Activated T-cell treated with anti-CD3 and anti-CD28 coated beads for 48 hours (primary cell): ENCODE measurements at regions not wholly inside any gene's neighbourhood (a gene's known extent, or its start where the extent isn't known, plus 50 kb on each side); places are given as distances from the start of the nearest gene placed in this dataset.

Experiments used
- DNase-seq: peaks from one replicate; pipeline ENCODE4 v3.0.0-alpha.2; 2020; ENCODE audit warnings: low read depth

DNA sequence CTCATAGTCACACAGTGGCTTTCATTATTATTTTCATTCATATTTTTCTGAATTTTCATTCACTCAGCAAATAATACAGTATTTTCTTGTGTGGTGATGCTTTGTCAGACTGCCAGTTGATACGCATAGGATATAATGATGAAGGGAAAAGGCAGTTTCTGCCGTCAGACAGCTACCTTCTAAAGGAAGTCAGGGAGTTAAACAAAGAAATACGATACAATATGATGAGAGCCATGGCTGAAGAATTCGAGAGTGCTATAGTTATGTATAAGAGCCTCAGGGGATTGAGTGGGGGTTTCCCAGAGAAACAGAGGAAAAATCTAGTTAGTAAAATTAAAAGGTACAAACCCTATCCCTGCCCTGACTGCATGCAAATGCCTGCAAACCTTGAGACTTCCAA lies 479.1 kb downstream of the OLFM4 start:
- DNase-seq = no peak

DNA sequence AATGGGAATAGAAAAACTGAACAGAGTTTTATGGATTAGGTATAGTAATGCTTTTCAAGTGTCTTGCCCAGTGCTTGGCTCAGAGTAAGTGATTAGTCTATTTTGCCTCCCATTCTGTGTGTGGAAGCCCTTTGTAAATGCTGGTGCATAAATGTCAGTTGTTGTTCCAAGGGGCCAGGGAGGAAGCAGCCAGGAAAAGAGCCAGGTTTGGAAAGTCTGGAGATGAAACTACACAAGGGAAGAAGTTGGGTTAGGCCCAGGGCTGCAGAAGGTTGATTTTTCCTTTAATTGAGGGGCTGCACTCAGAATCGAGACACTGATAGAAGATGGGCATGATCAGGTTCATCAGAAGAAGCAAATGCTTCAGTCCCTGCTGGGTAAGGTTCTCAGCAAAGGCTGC lies 484.0 kb downstream of the OLFM4 start:
- no peak for DNase-seq

DNA sequence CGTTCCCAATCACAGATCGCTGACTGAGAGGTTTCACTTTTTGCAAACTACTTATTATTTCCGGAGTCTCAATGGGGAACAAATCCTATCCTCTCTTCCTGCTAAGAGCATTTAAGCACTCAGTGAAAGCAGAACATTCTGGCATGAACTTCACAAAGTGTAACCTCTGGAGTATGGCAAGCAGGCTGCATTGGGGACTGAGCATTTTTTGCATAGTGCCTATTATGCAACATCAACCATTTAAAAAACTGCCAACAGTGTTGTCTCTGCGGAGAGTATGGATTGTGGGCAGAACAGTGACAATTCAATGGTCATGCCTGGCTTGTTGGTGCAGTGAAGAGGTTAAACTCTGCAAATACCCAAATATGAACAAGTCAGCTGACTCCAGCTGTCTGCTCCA lies 484.6 kb downstream of the OLFM4 start:
- DNase-seq = no peak

DNA sequence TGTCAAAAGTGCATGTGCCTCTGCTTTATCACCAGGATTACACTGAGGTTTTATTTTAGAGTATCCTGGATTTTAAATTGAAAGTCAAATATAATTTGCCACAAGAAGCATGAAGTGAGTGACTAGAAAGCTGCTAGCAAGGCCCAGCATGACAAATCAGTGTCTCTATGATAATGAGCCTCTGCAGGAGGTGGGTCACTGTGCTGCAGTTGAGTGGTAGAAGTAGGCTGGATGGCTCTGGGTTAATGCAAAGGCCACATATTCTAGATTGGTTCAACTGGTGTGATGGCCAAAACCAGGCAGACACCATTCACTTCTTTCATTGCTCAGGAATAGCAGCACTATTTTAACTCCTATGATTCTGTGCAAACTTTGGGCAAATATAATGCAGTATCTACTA lies 491.5 kb downstream of the OLFM4 start:
- no peak for DNase-seq

DNA sequence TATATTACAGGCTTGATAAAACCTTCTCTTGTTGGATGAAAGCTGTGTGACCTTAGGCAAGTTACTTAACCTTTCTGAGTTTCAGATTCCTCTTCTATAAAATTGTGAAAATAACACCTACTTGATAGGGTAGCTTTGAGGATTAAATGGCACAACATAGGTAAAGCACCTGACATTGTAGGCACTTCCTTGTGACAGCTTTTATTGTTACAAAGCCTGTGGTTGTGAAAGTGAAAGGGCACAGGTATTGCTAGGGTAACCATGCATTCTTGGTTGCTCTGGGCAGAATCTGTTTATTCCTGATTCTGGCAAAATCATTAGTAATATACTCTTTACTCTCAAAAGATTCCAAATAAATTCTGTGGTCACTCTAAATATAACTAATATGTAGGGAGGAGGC lies 493.4 kb downstream of the OLFM4 start:
- no peak for DNase-seq

DNA sequence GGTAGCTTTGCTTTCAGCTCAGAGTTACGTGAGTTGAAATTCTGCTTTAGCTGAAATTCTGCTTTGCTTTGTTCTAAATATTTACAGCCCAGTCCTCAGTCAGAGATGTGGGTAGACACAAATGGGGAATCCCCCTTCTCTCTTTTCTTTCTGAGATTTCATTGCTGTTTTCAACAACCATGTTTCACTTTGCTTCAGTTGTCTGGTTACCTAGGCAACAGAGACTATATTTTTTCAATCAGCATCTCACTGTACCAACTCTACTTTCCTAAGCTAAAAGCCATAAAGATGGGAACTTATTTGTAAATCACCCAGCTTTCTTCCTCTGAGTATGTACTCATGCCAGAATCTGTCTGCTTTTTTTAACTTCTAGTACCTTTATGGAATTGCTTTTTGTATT lies 509.0 kb downstream of the OLFM4 start:
- DNase-seq = no peak

DNA sequence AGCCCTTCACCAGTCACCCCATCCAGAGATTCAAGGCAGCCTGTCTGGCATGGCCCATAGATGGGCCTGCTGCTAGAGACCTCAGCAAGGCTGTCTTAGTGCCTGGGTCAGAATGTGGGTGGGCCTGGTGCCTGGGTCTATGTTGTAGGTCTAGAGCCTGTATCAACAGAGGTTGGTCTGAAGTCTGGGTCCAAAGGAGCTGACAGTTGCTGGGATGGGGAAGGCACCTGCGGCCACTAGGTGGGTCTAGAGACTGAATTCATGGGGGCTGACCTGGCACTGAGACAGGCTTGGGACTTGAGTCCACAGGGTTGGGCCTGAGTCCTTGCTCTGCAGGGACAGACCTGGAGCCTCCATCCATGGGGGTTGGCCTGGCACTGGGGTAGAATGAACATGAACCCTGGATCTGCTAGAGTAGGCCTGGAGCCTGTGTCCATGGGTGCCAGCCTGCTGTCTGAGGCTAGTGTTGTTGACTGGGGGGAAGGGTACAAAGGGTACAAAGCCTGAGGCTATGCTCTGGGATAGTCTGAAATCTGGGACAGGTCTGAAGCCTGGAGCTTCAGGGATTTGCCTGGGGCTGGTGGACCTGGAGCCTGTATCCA lies 516.8 kb downstream of the OLFM4 start:
- no peak for DNase-seq

DNA sequence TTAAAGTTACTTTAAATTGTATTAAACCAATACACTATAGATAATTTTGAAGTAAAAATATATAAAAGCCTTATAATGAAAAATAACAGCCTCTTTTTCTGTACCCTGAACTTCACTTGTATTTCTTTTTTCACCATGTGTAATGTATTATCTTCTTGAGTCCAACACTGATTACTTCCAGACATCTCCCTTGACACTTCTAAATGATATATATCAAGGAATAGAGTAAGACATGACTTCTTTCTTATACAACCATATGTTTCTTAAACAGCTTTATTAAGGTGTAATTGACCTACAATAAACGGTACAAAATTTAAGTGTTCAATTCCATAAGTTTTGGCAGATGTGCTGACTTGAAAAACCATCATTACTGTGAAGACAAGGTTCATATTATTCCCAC lies 531.9 kb downstream of the OLFM4 start:
- no peak for DNase-seq

DNA sequence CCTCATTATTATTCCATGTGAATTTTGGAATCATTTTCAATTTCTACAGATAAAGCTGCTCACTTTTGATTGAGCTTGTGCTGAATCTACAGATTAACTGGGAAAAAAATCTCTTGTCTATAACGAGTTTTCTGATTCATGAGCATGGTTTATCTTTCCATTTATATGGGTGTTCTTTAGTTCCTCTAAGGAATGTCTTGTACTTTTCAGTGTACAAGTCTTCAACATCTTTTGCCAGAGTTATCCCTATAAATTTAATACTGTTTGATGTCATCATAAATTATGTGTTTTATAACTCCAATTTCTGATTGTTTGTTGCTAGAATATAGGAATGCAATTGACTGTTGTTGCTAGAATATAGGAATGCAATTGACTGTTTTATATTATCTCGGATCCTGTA lies 533.8 kb downstream of the OLFM4 start:
- no peak for DNase-seq

DNA sequence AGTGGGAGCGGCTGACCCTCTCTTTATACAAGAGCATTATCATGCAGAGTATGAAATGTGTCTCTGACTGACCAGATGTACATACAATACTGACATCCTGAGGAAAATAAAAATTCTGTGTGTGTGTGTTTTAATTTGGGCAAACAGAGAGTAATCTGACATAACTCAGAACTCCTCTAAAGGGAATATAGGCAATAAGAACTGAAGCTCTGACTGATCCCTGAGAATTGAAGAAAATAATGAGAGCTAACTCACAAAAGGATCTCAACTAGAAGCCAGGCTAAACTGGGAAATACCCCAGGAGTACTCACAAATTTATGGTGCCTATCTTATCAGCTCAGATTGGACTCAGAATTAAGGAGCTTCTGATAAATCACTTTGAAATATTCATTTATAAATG lies 539.9 kb downstream of the OLFM4 start:
- no peak for DNase-seq

DNA sequence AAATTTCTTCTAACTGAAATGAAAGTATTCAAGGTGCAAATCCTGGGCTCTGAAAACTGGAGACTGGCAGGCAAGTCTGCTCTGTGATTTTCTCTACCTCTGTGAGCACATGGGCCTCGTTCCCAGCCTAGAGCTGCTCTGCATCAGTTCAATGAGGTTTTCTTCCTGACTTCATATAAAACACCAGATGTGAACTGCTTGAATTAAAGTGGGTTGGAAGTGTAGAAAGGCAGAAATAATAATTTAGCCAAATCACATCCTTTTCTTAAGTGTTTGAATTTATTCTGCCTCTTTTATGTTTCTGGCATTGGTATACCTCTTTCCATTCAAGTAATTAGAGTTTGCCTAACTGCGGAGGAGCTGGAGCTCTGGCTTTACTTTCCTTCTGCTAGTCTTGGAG lies 540.8 kb downstream of the OLFM4 start:
- no peak for DNase-seq

DNA sequence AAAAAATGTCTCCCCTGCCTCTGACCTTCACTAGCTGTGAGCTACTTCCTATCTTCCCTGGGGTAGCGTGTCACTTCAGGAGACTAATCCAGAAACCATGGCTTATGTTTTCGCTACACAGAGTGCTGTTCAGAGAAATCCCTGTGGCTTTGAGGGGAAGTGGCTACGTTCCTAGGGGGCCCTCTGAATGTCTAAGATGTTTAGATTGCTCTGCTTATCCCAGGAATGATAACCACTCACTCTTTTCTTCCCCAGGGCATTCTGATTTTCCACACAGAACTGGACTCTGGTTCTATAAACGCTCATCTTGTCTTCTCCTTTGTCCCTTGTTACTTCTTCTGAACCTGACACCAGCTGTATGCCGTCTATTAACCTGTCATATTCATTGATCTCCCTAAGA lies 572.5 kb downstream of the OLFM4 start:
- no peak for DNase-seq

DNA sequence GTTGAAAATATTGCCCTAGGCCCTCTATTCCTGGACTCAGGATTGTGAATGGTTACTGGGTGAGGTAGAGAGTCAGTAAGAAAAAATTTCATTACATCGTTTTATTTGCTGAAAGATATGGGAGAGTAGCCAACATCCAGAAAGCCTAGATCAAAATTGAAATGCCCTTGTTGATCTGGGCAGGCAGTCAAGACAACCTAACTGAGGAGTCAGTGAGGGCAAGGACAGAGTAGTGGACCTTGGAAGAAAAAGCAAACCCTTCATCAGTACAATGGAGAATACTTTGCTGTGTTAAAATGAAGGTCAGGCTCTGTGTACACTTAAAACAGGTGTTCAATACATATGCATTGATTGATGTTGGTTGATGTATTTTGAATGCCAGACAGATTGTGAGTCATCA lies 576.7 kb downstream of the OLFM4 start:
- no peak for DNase-seq

DNA sequence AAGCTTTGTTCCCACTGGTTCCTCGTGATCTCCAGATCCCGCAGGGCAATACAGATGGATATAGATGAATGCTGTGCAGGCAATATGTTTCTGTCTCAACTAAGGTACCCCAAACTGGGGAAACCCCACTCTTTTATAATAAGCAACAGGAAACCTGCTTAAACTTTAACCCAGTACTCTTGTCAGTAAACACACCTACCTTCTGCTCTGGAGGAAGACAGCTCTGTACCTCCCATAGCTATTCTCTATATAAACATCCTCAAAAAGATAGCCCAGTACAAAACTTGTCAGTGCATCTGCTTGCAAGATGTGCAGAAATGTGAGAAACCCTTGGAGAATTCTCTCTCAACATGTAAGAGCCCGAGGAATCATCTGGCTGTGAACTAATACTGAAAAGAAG lies 583.6 kb downstream of the OLFM4 start:
- DNase-seq = no peak

DNA sequence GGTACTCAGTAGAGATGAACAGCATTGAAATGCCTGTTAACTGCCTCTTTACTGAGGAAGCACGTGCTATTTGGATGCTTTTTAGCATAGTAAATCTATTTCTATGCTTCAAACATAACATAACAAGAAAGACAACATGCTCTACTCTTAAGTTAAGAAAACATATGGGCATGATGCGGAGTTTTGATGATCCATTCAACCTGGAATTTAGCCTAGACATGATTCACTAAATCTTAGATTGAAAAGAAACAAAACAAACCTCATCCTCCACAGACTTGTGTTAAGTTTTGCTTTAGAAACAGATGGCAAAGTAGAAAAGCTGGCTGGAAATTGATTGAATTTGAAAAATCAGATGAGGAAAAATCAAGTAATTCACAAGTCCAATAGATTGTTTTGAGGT lies 593.8 kb downstream of the OLFM4 start:
- DNase-seq = no peak

DNA sequence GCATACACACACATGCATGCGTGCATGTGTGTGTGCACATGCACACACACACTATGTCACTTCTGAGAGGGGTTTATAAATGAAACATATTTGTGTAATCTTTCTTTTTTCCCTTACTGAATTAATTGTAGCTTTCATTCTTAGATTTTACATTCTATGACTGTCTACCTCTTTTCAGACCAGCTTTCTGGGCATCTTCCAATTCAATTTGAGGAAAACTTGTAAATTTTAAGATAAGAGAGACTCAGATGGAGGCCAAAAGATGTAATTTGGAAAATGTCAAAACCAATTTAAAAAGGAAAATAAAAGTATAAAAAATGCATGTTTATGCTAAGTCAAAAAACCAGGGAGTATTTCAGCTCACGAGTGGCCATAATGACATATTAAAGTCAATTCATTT lies 594.5 kb downstream of the OLFM4 start:
- DNase-seq = no peak

DNA sequence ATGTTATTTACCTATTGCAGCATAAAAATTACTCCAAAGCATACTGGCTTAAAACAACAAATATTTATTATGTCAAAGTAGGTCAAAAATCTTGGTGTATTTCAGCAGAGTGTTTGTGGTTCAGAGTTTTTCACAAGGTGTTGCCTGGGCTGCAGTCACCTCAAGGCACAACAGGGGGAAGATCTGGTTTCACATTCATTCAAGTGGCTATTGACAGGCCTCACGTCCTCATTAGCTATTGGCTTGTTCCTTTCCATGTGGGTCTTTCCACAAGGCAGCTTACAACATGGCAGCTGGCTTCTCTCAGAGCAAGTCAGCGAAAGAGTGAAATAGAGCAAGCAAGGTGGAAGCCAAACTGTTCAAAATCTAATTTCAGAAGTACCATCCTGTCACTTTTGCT lies 602.9 kb downstream of the OLFM4 start:
- DNase-seq = no peak

DNA sequence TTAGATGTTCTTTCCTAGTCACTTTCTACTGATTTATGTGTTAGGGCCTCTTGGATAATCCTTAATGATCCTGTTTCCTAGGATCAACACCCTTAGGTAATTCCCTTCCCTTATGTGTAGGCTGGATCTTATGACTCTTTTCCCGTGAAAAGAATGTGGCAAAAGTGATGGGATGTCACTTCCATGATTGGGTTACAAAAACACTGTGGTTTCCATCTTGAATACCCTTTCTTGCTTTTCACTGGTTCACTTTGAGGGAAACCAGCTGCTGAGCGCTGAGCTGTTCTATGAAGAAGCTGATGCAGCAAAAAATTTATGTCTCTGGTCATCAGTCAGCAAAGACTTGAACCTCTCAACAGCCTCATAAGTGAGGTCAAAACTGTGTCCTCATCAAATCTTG lies 609.4 kb downstream of the OLFM4 start:
- DNase-seq = no peak

DNA sequence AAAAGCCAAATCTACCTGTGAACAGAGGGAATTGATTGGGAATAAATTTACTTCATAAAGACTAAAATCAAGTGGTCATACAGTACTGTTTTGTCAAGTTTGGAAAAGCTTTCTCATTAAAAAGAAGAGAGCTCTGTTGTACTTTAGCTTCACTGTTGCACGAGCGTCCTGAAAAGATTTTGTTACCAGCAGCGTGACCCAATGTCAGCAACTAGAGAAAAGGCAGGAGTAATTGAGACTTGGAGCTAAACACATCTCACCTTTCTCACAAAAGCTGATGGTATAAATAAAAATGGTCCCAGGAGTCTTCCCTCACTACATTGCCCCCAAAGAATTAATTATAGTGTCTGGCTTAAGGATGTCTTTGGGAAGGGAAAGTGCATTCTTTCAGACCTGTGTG lies 613.7 kb downstream of the OLFM4 start:
- DNase-seq = no peak

DNA sequence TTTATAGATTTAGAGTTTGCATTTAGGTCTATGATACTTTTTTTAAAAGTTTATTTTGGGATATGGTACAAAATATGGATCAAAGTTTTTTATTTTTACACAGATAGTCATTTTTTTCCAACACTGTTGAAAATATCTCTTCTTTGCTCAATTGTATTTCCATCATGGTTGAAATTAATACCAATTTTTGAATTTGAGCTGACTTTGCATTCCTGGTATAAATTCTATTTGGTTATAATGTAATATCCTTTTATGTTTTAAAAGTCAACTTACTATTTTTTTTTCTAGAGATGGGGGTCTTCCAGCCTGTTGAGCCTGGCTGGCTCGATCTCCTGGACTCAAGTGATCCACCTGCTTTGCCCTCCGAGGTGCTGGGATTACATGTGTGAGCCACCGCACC lies 620.1 kb downstream of the OLFM4 start:
- no peak for DNase-seq

DNA sequence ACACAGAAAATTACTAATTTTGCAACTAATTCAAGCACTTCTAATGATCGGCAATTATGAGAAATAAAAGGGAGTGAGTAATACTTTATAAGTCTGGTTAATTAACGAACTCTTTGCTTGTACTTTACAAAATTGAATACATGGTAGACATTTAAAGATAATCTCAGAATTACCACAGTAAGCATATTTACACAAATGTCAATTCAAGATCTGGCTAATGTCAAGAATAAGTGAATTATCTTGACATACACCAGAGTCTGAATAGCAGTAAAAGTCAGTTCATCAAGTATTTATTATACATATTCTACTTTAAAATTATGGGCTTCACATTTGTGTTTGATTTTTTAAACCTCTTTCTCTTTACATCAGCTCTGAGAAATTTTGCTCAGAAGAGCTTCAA lies 643.4 kb downstream of the OLFM4 start:
- no peak for DNase-seq

DNA sequence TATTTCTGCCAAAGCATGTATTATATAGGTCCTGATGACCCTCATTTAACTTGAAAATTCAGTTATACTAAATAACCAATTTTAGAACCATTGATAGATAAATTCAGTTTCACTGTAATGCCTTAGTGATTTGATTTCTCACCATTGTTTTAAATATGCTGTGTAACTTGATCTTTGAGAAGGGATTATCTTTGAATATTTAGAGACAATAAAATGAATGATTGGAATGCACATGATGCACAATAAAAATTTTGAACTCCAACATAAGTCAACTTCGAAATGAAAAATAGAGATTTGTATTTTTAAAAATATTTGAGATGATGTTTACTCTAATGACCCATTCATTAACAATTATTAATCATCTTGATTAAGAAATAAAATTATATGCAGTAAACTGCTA lies 654.5 kb downstream of the OLFM4 start:
- no peak for DNase-seq

DNA sequence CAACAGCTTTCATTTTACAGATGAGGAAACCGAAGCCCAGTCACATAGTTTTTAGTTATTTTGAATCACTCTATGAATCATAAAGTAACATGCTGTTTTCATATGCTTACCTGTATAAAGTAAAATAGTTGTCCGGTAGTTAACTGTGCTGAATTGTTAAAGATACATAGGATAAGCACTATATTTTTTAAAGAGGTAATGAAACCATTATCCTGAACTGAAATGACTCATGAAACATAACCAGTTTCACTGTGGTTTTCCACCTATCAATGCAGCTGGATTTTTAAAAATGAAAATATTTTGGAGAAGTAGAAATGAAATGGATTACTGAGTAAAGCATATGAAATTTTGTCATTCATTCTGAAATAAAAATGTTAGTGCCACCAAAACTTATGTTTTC lies 655.0 kb downstream of the OLFM4 start:
- DNase-seq = no peak

DNA sequence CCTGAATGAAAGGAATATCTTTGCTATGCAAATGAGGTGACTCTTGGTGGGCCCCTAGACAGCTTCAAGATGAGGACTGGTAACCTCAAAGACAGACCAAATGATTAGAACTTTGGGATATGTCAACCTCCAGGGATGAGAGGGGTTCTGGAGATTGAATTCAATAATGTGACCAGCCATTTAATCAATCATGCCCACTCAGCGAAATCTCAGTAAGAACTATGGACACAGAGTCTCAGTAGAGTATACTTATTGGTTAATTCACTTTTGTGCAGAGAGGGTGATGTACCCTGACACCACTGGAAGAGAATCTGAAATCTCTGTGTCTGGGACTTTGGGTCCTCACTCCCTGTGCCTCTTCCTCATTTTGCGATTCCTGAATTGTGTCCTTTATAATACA lies 662.8 kb downstream of the OLFM4 start:
- no peak for DNase-seq
